ENCODE measurements at regions not wholly inside any gene's neighbourhood (a gene's known extent, or its start where the extent isn't known, plus 50 kb on each side); places are given as distances from the start of the nearest gene placed in this dataset.

DNA sequence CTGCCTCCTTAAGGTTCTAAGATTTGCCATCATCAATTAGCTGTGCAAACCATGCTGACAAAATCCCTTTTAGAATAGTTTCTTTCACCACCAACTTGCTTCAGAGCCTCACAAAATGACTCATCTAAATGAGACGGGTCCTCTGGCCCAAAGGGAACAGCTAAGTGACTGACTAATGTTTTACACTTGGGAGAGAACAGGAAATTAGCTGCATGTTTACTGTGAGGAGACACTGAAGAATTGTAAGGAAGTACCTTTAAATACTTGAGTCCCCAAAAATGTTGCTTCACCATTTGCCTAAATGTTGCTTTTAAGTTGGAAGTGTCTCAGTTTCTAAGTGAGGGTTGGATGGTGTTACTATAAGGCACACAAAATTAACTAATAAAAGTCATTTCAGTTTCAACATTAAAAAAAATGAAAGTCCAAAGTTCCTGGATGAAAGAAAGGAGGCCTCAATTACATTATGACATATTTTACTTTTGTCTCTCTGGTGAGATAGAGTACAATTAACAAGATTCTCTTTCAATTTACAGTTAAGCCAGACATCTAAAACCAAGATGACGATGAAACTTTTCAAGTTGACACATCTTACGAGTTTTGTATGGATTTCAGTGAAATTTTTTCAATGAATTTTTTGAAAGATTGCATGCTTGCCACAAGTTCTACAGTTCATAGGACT lies 229.1 kb upstream of the FN1 start (continued):
- TF ChIP-seq, protein P1, sequence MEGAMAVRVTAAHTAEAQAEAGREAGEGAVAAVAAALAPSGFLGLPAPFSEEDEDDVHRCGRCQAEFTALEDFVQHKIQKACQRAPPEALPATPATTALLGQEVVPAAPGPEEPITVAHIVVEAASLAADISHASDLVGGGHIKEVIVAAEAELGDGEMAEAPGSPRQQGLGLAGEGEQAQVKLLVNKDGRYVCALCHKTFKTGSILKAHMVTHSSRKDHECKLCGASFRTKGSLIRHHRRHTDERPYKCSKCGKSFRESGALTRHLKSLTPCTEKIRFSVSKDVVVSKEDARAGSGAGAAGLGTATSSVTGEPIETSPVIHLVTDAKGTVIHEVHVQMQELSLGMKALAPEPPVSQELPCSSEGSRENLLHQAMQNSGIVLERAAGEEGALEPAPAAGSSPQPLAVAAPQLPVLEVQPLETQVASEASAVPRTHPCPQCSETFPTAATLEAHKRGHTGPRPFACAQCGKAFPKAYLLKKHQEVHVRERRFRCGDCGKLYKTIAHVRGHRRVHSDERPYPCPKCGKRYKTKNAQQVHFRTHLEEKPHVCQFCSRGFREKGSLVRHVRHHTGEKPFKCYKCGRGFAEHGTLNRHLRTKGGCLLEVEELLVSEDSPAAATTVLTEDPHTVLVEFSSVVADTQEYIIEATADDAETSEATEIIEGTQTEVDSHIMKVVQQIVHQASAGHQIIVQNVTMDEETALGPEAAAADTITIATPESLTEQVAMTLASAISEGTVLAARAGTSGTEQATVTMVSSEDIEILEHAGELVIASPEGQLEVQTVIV (IDR thresholded peaks at IDR 0.05; ENCODE audit: borderline replicate concordance, partially characterized antibody), result no peak
- peak; percentile 95 for TF ChIP-seq MTA2 (IDR thresholded peaks at IDR 0.05; ENCODE audit: low read depth)
- TF ChIP-seq IRF5 (IDR thresholded peaks at IDR 0.05; ENCODE audit: borderline replicate concordance), result no peak
- peak; percentile 66 for TF ChIP-seq ATF7 (IDR thresholded peaks at IDR 0.05; ENCODE audit: low read depth)
- no peak for TF ChIP-seq SREBF1 (IDR thresholded peaks at IDR 0.05; ENCODE audit: low read length)
- TF ChIP-seq, protein P2, sequence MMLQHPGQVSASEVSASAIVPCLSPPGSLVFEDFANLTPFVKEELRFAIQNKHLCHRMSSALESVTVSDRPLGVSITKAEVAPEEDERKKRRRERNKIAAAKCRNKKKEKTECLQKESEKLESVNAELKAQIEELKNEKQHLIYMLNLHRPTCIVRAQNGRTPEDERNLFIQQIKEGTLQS (IDR thresholded peaks at IDR 0.05; ENCODE audit: borderline replicate concordance, extremely low read depth, low read depth, low read length), result no peak
- TF ChIP-seq, protein P3, sequence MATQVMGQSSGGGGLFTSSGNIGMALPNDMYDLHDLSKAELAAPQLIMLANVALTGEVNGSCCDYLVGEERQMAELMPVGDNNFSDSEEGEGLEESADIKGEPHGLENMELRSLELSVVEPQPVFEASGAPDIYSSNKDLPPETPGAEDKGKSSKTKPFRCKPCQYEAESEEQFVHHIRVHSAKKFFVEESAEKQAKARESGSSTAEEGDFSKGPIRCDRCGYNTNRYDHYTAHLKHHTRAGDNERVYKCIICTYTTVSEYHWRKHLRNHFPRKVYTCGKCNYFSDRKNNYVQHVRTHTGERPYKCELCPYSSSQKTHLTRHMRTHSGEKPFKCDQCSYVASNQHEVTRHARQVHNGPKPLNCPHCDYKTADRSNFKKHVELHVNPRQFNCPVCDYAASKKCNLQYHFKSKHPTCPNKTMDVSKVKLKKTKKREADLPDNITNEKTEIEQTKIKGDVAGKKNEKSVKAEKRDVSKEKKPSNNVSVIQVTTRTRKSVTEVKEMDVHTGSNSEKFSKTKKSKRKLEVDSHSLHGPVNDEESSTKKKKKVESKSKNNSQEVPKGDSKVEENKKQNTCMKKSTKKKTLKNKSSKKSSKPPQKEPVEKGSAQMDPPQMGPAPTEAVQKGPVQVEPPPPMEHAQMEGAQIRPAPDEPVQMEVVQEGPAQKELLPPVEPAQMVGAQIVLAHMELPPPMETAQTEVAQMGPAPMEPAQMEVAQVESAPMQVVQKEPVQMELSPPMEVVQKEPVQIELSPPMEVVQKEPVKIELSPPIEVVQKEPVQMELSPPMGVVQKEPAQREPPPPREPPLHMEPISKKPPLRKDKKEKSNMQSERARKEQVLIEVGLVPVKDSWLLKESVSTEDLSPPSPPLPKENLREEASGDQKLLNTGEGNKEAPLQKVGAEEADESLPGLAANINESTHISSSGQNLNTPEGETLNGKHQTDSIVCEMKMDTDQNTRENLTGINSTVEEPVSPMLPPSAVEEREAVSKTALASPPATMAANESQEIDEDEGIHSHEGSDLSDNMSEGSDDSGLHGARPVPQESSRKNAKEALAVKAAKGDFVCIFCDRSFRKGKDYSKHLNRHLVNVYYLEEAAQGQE (IDR thresholded peaks at IDR 0.05; ENCODE audit: low read depth, low read length), result no peak
- TF ChIP-seq MEF2B (IDR thresholded peaks at IDR 0.05; ENCODE audit: partially characterized antibody, poor library complexity, severe bottlenecking), result peak; percentile 43
- peak; percentile 88 to 91; a peak in 3 of 4 replicates for TF ChIP-seq IKZF2 (IDR thresholded peaks at IDR 0.05)
- no peak for TF ChIP-seq BRCA1 (IDR thresholded peaks at IDR 0.05; ENCODE audit: low read depth, low read length)
- no peak for TF ChIP-seq CHD2 (IDR thresholded peaks at IDR 0.05; ENCODE audit: borderline replicate concordance, low read depth, low read length)
- no peak for TF ChIP-seq NFYB (IDR thresholded peaks at IDR 0.05; ENCODE audit: insufficient read depth, low read depth, low read length)
- TF ChIP-seq, protein P4, sequence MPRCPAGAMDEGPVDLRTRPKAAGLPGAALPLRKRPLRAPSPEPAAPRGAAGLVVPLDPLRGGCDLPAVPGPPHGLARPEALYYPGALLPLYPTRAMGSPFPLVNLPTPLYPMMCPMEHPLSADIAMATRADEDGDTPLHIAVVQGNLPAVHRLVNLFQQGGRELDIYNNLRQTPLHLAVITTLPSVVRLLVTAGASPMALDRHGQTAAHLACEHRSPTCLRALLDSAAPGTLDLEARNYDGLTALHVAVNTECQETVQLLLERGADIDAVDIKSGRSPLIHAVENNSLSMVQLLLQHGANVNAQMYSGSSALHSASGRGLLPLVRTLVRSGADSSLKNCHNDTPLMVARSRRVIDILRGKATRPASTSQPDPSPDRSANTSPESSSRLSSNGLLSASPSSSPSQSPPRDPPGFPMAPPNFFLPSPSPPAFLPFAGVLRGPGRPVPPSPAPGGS (IDR thresholded peaks at IDR 0.05; ENCODE audit: borderline replicate concordance, insufficient read depth, low read depth, low read length, poor library complexity, severe bottlenecking), result no peak
- TF ChIP-seq ZNF687 (IDR thresholded peaks at IDR 0.05), result peak; percentile 16; the same call in 1 of the 2 replicates
- TF ChIP-seq POU2F2 (IDR thresholded peaks at IDR 0.05; ENCODE audit: borderline replicate concordance, low read depth, low read length), result 0 out of 3 replicates have a peak, but pooled peaks have one; percentile 26
